Endothelial cell of umbilical vein (primary cell): ENCODE measurements at regions not wholly inside any gene's neighbourhood (a gene's known extent, or its start where the extent isn't known, plus 50 kb on each side); places are given as distances from the start of the nearest gene placed in this dataset.

Experiments
- BruUV-seq: library from RNA; stranded (reverse); fragments of 400-500 nt; replicated peaks from 2 replicates; lab custom pipeline; 2021; lab: Mats Ljungman, UMichigan
- CTCF ChIA-PET: fragments of 300-600, 350-600 bp; sonication (Branson Sonifier 250); formaldehyde crosslinking; loops from one replicate; lab custom pipeline; 2021; ENCODE audit warnings: antibody characterized with exemption, inconsistent platforms; lab: Charles Lee
- POLR2A ChIA-PET: fragments of 300-600, 350-600 bp; sonication (Branson Sonifier 250); formaldehyde crosslinking; loops from one replicate; lab custom pipeline; 2021; ENCODE audit warnings: antibody characterized with exemption, inconsistent platforms; lab: Charles Lee
- DNase-seq: peaks from one replicate; pipeline ENCODE4 v3.0.0-alpha.2; 2011; ENCODE audit warnings: low read depth, low spot score
- FAIRE-seq: peaks from 2 replicates; lab custom pipeline; 2011; peaks lifted over from hg19 to GRCh38; lab: Jason Lieb, UNC
- H2AFZ ChIP-seq: 2 replicates; pipeline ENCODE4 v1.6.0; 2012; ENCODE audit warnings: low read depth, low read length, control low read depth, inconsistent platforms
- H3K27ac ChIP-seq: 2 replicates; pipeline ENCODE4 v1.5.1; 2011; ENCODE audit warnings: low read depth, mild to moderate bottlenecking, control low read depth, low read length, moderate library complexity; ENCODE audit not compliant: insufficient read depth
- H3K27me3 ChIP-seq, 2 experiments: 2 replicates each; pipeline versions ENCODE4 v1.6.0 to v1.6.1; 2011; ENCODE audit warnings: low read length in 2 of 2, mixed read lengths in 1 of 2; ENCODE audit not compliant: control insufficient read depth in 2 of 2, insufficient read depth in 2 of 2
- H3K36me3 ChIP-seq, 2 experiments: 2 replicates in 1 of 2; 3 replicates in 1 of 2; pipeline ENCODE4 v1.5.1; 2011; ENCODE audit warnings: low read length in 2 of 2, mild to moderate bottlenecking in 1 of 2, moderate library complexity in 1 of 2; ENCODE audit not compliant: control insufficient read depth in 2 of 2, insufficient read depth in 2 of 2; ENCODE audit errors: extremely low read depth in 1 of 2
- H3K4me1 ChIP-seq: 3 replicates; pipeline ENCODE4 v1.5.1; 2011; ENCODE audit warnings: mild to moderate bottlenecking, low read length; ENCODE audit not compliant: control insufficient read depth, insufficient read depth; ENCODE audit errors: extremely low read depth
- H3K4me2 ChIP-seq: 2 replicates; pipeline ENCODE4 v1.6.1; 2011; ENCODE audit warnings: low read length, control low read depth, mixed read lengths; ENCODE audit not compliant: insufficient read depth
- H3K4me3 ChIP-seq, 3 experiments: fragments of 200-600 bp in 1 of 3; sonication (generic), shearing (Covaris generic) in 1 of 3; replicated peaks in 1 of 3; 2 replicates each; pipeline ENCODE4 v1.5.1; 2011 to 2016; ENCODE audit warnings: control low read depth in 3 of 3, low read length in 3 of 3, mild to moderate bottlenecking in 2 of 3, inconsistent platforms in 1 of 3, low read depth in 1 of 3, moderate library complexity in 1 of 3; ENCODE audit not compliant: insufficient read depth in 1 of 3
- H3K79me2 ChIP-seq: 2 replicates; pipeline ENCODE4 v1.6.0; 2012; ENCODE audit warnings: low read length, inconsistent platforms; ENCODE audit not compliant: control insufficient read depth, insufficient read depth
- H3K9ac ChIP-seq: replicated peaks from 2 replicates; pipeline ENCODE3; 2011; ENCODE audit warnings: low read length, control low read depth; ENCODE audit not compliant: insufficient read depth; ENCODE audit errors: extremely low read depth
- H3K9me1 ChIP-seq: replicated peaks from 3 replicates; pipeline ENCODE4 v1.6.0; 2011; ENCODE audit warnings: mild to moderate bottlenecking, low read length; ENCODE audit not compliant: control insufficient read depth, insufficient read depth; ENCODE audit errors: extremely low read depth
- H3K9me3 ChIP-seq: replicated peaks from 2 replicates; pipeline ENCODE4 v1.5.1; 2012; ENCODE audit warnings: low read length, inconsistent platforms; ENCODE audit not compliant: control insufficient read depth, insufficient read depth
- H4K20me1 ChIP-seq: replicated peaks from 2 replicates; pipeline ENCODE3; 2011; ENCODE audit warnings: mild to moderate bottlenecking, low read length; ENCODE audit not compliant: control insufficient read depth, insufficient read depth; ENCODE audit errors: extremely low read depth
- CTCF ChIP-seq, 2 donors: IDR thresholded peaks; 1 replicate in 1 of 2; 2 replicates in 1 of 2; pipeline ENCODE4 v1.5.1; 2011; ENCODE audit warnings: low read length in 2 of 2, mild to moderate bottlenecking in 2 of 2, moderate library complexity in 2 of 2, control low read depth in 1 of 2, inconsistent platforms in 1 of 2, low read depth in 1 of 2; ENCODE audit not compliant: insufficient read depth in 1 of 2; ENCODE audit errors: extremely low read depth in 1 of 2
- EZH2 ChIP-seq: IDR thresholded peaks from 2 replicates; pipeline ENCODE4 v1.6.1; 2012; ENCODE audit warnings: borderline replicate concordance, low read depth, mild to moderate bottlenecking, moderate library complexity, low read length, inconsistent platforms; ENCODE audit not compliant: severe bottlenecking
- FOS ChIP-seq: IDR thresholded peaks from 2 replicates; pipeline ENCODE4 v1.6.1; 2011; ENCODE audit warnings: mild to moderate bottlenecking, low read length, moderate library complexity, borderline replicate concordance; ENCODE audit not compliant: insufficient read depth
- GATA2 ChIP-seq: IDR thresholded peaks from 2 replicates; pipeline ENCODE4 v1.7.0; 2011; ENCODE audit warnings: low read depth, mild to moderate bottlenecking, moderate library complexity, mixed read lengths, low read length; ENCODE audit not compliant: insufficient read length, insufficient read depth
- JUN ChIP-seq: IDR thresholded peaks from 2 replicates; pipeline ENCODE4 v1.6.1; 2011; ENCODE audit warnings: borderline replicate concordance, low read depth; ENCODE audit not compliant: insufficient read length, insufficient read depth
- MAX ChIP-seq: IDR thresholded peaks from 2 replicates; pipeline ENCODE4 v1.6.1; 2011; ENCODE audit not compliant: insufficient read depth, insufficient read length
- MYC ChIP-seq: IDR thresholded peaks from one replicate; pipeline ENCODE4 v1.6.1; 2011; ENCODE audit warnings: mild to moderate bottlenecking, low read depth, low read length
- POLR2A ChIP-seq: IDR thresholded peaks from 2 replicates; pipeline ENCODE4 v1.6.1; 2012; ENCODE audit warnings: low read depth, mild to moderate bottlenecking, control low read depth, low read length
- POLR2AphosphoS5 ChIP-seq: IDR thresholded peaks from 2 replicates; pipeline ENCODE4 v1.6.1; 2012; ENCODE audit warnings: low read depth, mild to moderate bottlenecking, control low read depth, low read length, moderate library complexity; ENCODE audit not compliant: insufficient read depth
- dilution Hi-C: fragments of 300-500 bp; cut with MboI; formaldehyde crosslinking; loops from one replicate; pipeline ENCODE4 v1.15.0; 2019; ENCODE audit warnings: low sequenced_read_pairs; ENCODE audit not compliant: extremely low pct_ligation_motif_present
- intact Hi-C: fragments of 100-400 bp; cut with micrococcal nuclease; formaldehyde crosslinking; loops from one replicate; pipeline ENCODE4 v1.10.0; 2022

- H2AFZ ChIP-seq = no peak overlapping the region
- BruUV-seq = no TSS peak
- intact Hi-C loops (no loop called here), dilution Hi-C loops (no loop called here)
- DNase-seq (no peak), FAIRE-seq (no peak)
- H3K4me2 ChIP-seq = no peak overlapping the region
- H3K27me3 ChIP-seq = no peaks in the 10 kb centered on the region
- no peaks in the 10 kb centered on the region for H4K20me1 ChIP-seq
- CTCF ChIA-PET = no interaction called here
- no peak overlapping the region for H3K27ac ChIP-seq
- TF ChIP-seq POLR2A (no peak), JUN (no peak)
- H3K9me1 ChIP-seq = no peaks in the 10 kb centered on the region
- no peak overlapping the region for H3K4me3 ChIP-seq
- H3K9me3 ChIP-seq = peaks cover 2% of the 10 kb centered on the region
- no peaks in the 10 kb centered on the region for H3K36me3 ChIP-seq
- H3K4me1 ChIP-seq = no peaks in the 10 kb centered on the region
- POLR2A ChIA-PET = no interaction called here
- H3K9ac ChIP-seq = no peak overlapping the region
- no peaks in the 10 kb centered on the region for H3K79me2 ChIP-seq
These were observed 517.8 kb upstream of the PAPPA start for GRCh38 chr9:115635680-115636383.

GRCh38 chr9:115636596-115636995 is 517.0 kb upstream of the PAPPA start:
- DNase-seq = no peak
- Histone ChIP-seq H3K36me3 (no peaks in the 10 kb centered on the region), H3K79me2 (no peaks in the 10 kb centered on the region), H3K4me3 (no peak overlapping the region), H3K9me3 (peaks cover 2% of the 10 kb centered on the region), H3K9ac (no peak overlapping the region), H3K4me1 (no peaks in the 10 kb centered on the region), H3K4me2 (no peak overlapping the region), H4K20me1 (no peaks in the 10 kb centered on the region), H2AFZ (no peak overlapping the region), H3K27ac (no peak overlapping the region), H3K27me3 (no peaks in the 10 kb centered on the region), H3K9me1 (no peaks in the 10 kb centered on the region)
- intact Hi-C loops (no loop called here), dilution Hi-C loops (no loop called here)
- FAIRE-seq = no peak
- ChIA-PET POLR2A (no interaction called here), CTCF (no interaction called here)
- BruUV-seq = no TSS peak
- TF ChIP-seq POLR2A = no peak
- no peak for TF ChIP-seq MYC
- no peak for TF ChIP-seq GATA2
- no peak for TF ChIP-seq FOS
- no peak for TF ChIP-seq CTCF (IDR thresholded peaks at IDR 0.05; ENCODE audit: extremely low read depth in 1 of 2, insufficient read depth in 1 of 2, low read depth in 1 of 2, low read length in 2 of 2)
- TF ChIP-seq POLR2AphosphoS5 = no peak
- TF ChIP-seq JUN = no peak
- TF ChIP-seq MAX = no peak
- TF ChIP-seq EZH2 = no peak
